ENCODE measurements at regions not wholly inside any gene's neighbourhood (a gene's known extent, or its start where the extent isn't known, plus 50 kb on each side); places are given as distances from the start of the nearest gene placed in this dataset.

- TF ChIP-seq POLR2A (IDR thresholded peaks at IDR 0.05) (no peak), CTCF (IDR thresholded peaks at IDR 0.05) (no peak), POLR2AphosphoS5 (IDR thresholded peaks at IDR 0.05) (no peak), EP300 (IDR thresholded peaks at IDR 0.05) (no peak)
These were observed 94.7 kb upstream of the SFSWAP start for GRCh38 chr12:131616043-131616700.

Measured in suprapubic skin (tissue), 4 donors.